RKO (cell line): ENCODE measurements at regions not wholly inside any gene's neighbourhood (a gene's known extent, or its start where the extent isn't known, plus 50 kb on each side); places are given as distances from the start of the nearest gene placed in this dataset.
"Not testable (repeated sequence)": the region's sequence is repeated elsewhere in the genome, so short reads cannot be mapped to it uniquely, and the experiment has no call there.

Experiments used
- DNase-seq: peaks from one replicate; pipeline ENCODE4 v3.0.0-alpha.2; 2016; ENCODE audit warnings: low spot score

DNA sequence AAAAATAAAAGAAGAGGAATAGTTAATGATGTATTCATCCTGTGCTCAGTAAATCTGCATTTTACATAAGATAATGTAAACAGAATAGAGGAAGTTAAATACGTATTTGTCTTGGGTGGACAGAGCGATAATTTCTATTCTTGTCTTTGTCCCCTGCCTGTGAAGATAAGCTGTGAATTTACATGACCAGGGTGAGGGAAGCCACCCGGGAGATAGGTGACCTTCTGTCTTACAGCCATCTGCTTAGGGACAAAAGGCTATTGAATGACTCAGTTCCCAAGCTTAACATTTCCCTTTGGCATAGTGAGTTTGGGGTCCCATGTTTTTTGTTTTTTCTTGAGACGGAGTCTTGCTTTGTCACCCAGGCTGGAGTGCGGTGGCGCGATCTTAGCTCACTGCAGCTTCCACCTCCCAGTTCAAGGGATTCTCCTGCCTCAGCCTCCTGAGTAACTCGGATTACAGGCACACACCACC, 88.7 kb upstream of the KCTD7 start:
- no peak for DNase-seq

DNA sequence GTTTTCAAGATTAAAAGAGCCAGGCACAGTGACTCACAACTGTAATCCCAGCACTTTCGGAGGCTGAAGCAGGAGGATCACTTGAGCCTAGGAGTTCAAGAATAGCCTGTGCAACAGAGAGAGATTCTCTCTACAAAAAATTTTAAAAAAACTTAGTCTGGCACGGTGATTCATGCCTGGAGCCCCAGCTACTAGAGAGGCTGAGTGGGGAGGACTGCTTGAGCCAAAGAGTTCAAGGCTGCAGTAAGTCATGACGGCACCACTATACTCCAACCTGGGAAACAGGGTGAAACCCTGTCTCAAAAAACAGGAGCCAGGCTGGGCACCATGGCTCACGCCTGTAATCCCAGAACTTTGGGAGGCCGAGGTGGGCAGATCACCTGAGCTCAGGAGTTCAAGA, 86.6 kb upstream of the KCTD7 start:
- DNase-seq, result no peak

DNA sequence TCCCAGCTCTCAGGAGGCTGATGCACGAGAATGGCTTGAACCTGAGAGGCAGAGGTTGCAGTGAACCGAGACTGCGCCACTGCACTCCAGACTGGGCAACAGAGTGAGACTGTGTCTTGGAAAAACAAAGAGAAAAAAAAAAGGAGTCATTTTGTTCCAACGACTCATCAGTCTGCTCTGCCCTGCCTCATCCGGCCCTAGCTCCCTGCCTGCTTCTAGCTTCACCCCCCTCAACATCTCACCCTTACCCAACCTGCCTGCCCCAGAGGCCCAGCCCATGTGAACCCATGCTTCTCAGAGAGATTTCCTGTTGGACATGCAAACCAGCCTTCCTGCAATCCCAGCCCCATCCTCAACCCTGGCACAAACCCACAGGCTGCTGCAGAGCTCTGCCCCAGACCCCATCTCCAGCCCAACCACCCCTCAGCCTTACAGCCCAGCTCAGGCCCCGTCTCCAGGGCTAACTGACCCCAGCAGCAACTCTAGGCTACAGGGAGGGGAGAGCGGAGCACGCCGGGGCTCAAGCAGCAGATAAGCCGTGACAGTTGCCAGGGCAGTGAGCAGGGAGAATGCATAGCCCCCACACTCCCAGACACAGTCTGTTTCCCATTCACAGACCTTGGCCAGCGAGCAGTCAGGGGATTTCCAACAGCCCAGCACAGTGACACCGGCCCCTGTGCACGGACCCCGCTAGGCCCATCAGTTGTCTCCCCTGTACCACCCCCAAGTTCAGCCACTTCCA, 86.0 kb upstream of the KCTD7 start:
- peak; percentile 31 for DNase-seq

DNA sequence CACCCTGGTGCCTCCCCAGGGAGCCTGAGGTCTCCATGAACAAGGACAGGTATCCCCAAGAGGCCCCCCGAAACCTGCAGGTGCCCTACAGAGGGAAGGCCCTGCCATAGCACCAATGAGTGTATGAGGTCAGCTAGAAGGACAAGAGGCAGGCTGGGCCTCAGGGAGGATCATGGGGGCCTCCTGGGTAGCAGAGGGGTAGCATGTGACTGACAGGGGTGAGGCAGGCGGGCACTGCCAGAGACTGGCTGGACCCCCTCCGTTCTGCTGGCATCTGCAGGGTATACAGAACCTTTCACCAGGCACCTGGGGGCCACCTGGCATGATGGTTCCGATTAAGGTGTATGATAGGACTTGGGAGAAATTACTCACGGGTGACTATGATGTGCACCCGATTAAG, 79.2 kb upstream of the KCTD7 start:
- no peak for DNase-seq

DNA sequence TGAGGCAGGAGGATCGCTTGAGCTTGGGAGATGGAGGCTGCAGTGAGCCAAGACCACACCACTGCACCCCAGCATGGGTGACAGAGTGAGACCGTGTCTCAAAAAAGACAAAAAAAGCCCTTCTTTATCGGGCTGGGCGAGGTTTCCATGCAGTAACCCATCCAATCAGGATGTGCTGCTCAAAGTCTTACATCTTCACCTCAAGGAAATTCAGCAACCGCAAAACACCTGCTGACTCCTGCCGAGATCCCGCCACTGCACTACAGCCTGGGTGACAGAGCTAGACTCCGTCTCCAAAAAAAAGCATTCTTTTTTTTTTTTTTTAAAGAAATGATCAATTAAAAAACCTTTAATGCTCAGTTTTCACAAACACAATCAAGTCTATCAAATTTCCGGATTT, 75.7 kb upstream of the KCTD7 start:
- no peak for DNase-seq

DNA sequence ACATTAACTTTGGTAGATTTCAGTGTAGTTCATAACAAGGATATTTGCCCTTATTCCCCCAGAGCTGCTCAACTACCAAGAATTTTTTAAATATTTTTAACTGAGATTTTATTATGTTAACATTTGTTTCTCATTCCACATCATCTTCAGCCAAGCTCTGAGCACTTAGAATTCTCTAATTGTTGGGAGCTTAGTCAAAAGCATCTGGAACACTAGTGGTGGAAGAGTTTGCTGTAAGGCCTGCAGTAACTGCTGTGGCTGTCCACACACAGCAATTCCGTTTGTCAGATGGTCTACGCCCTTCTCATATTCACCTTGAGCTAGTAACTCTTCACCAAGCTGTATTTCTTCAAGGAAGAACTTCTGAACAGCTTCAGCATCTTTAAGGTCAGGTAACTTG, 75.0 kb upstream of the KCTD7 start:
- DNase-seq, result not testable (repeated sequence)

DNA sequence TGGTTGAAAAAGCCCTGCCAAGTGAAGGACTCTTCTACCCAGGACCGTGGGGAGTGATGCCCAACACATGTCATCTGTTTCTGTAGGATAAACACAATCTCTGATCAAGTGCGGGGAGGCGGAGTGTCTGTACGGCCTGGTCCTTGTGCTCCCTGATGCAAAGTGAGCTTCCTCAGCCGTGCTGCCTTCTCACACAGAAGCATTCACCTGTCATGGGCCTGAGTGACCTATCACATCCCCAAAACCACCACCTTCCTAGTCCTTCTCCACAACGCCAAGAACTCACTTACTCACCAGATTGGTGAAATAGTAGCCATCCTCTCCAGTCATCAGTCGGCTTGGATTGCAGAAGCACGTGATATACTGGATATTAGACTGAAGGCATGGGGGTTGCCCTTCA, 74.4 kb upstream of the KCTD7 start:
- not testable (repeated sequence) for DNase-seq

DNA sequence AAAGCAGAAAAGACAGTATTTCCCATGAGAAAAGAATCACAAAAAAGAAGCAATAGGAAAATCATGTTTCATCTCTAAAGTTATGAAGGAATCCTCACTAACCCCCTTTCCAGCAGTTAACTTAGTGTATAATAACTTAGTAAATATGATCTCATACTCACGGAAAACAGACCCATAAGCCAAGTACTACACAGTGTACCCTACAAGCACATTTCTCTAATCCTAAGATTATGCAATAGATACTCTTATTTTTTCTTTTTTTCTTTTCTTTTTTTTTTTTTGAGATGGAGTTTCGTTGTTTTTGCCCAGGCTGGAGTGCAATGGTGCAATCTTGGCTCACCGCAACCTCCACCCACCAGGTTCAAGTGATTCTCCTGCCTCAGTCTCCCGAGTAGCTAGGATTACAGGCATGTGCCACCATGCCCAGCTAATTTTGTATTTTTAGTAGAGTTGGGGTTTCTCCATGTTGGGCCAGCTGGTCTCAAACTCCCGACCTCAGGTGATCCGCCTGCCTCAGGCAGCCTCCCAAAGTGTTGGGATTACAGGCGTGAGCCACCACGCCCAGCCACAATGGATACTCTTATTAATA, 73.7 kb upstream of the KCTD7 start:
- not testable (repeated sequence) for DNase-seq

DNA sequence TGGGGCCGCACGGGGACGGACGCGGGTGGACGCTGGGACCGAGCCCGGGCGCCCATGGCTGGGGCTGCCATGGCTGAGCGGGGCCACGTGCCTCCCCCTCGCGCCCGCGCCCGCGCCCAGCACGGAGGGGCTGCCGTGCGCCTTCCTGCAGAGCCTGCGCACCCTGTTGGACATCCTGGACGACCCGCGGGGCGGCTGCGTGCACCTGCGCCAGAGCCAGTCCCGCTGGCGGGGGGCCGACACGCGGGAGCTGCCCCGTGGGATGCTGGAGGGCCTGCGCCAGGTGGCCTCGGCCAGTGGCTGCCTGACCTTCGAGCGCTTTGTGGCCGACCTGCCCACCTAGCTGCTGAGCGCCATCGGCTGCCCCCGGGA, 72.5 kb upstream of the KCTD7 start:
- DNase-seq, result no peak

DNA sequence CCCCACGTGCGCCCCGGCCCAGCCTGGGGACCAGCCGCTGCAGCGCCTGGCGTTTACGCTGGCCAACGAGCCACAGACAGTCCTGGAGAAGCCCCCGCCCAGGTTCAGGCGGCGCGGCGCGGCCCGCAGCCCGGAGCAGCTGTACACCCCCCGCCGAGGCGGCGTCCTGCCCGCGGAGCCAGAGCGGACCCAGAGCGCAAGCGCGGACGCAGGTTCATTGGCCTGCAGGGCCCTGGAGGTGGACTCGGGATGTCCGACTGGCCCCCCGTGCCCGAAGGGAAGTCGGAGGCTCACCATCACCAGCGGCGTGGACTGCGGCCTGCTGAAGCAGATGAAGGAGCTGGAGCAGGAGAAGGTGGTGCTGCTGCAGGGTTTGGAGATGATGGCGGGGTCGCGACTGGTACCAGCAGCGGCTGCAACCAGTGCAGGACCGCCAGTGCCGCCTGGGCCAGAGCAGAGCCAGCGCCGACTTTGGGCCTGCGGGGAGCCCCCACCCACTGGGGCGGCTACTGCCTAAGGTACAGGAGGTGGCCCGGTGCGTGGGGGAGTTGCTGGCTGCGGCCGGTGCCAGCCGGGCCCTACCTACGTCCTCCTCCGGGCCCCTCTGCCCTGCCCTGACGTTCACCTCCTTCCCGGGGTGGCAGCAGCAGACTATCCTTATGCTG, 72.0 kb upstream of the KCTD7 start:
- no peak for DNase-seq

DNA sequence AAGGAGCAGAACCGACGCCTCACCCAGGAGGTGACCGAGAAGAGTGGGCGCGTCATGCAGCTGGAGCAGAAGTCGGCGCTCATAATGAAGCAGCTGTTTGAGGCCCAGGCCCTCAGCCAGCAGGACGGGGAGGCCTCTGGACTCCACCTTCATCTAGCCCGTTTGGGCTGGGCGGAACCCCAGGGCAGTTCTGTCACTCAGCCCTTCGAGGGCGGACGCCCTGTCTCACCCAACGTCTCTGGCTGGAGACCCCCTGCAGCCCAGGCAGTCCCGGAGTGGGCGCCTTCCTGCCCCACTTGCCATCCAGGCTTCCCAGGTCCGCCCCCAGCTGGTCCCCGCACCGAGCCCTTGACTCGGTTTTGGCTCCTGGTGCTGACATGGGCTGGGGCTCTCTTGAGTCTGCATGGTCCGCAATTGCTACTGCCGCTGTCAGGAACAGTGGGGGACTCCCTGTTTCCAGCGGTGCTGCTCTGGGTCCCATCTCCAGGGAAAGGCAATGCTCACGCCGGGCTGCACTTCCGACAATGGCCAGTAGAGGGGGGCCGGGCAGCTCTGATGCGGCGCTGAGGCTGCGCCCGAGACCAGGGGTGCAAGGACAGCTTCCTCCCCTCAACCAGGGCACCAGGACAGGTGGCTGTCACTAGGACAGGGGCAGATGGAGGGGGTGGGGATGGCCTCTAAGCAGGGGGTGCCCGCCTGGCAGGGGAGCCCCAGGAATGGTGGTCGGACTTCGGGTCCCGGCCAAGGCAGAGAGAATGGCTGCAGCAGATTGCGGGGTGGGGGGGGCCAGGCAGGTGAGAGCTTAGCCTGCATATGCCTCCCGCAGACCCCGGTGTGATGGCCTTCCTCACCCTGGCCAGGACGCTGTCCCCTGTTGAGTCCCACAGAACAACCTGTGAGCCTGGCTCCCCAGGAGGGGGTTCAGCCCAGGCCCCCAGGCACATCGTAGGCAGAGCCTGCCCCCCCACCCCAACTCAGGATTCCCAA, 71.2 kb upstream of the KCTD7 start:
- peak; percentile 16 for DNase-seq

DNA sequence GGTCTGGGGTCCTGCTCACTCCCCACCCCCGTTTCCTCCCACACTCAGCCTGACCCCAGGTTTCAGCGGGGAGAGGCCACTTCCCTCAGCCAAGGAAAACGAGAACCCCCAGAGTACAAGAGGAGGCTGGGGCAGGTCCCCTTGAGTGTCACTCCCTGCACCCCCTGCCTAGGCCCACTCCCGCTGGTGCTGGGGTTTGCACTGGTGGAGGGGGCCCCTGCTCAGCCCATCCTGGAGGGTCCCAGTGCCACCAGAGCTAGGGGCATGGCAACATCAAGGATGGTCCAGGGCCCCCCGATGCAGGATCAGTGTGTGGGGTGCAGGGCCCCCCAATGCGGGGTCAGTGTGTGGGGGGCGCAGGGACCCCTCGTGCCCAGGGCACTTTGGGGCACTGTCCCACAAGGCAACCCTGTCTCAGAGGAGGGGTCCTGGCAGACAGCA, 70.5 kb upstream of the KCTD7 start:
- DNase-seq, result no peak

DNA sequence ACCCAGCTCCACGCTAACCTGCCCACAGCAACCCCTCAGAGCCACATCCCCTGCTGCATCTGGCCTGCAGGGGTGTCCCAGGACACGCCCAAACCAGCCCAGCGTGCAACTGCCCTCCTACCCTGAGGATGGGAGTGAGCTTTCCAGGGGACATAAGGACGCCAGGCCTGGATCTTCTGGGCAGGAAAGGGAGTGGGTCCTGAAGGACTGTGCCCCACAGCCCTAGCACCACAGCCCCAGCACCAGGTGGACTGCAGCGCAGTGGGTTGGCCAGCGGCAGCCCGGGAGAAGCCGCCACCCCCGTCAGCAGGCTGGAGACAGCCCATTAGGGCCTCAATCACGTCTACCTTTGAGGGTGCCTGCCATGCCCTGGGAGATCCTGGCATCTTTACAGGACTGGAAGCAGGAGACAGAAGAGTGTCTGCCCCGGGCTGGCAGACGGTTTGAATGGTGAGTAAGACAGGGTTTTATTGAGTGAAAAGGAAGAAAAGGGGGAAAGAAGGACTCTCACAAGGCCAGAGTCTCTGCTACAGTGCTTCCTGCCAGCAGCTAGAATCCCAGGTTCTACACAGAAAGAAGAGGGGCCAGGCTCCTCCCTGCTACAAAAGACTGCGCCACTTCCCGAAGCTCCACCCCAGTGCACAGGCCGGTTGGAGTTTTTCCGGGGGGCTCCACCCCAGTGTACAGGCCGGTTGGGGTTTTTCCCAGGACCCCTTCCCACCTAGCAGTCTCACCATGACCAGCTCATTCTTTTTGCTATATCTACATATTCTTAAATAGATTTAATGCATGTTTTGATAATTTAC, 69.8 kb upstream of the KCTD7 start:
- no peak for DNase-seq

DNA sequence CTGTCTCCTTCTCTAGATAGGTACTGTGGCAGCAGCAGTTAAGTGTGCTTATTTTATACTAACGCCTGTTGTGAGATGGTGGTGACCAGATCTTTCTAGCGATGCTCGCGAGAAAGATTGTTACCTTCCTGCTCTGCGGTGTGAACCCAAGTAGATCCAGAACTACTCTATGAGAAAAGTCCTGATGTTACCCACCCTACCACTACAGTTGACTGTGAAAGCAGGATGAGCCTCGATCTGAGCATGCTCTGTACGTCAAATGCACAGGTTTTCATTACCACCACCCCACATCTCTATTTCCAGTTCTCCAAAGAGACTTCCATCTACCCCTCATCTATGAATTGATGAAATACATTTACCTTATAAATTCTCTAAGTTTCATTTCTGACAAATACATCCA, 64.6 kb upstream of the KCTD7 start:
- no peak for DNase-seq

DNA sequence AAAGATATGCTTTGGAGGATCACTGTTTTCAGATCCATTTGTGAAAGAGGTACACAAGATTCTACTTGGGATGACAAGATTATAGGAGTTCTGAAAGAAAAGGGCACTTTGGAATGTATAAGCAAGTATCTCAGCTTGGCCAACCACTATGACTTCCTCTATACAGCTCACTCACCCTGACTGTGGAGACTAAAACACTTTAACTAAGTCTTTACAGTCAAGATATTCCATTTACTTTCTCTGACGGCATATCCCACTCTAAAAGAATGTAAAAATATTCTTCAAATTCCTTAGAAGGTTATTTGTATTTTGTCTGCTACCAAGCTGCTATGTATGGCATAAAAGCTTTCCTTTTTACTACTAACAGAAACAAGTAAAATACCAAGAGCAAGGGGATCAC, 58.5 kb upstream of the KCTD7 start:
- DNase-seq, result not testable (repeated sequence)

DNA sequence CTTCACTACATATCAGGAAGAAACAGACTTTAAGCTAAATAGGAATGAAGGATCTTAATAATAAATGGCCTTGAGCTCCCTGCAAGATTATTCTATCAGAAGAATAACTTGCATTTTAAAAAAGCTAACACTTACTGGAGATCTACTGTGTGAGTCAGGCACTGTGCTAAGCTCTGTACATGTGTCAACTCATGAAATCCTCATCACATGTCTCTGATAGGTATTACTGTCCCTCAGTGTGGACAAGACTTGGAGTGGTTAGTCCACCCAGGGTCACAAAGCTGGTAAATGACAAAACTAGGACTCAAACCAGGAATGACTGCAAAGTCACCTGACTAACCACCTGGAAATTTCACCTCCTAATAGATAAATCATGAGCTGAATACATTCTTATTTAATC, 57.1 kb upstream of the KCTD7 start:
- DNase-seq, result no peak

DNA sequence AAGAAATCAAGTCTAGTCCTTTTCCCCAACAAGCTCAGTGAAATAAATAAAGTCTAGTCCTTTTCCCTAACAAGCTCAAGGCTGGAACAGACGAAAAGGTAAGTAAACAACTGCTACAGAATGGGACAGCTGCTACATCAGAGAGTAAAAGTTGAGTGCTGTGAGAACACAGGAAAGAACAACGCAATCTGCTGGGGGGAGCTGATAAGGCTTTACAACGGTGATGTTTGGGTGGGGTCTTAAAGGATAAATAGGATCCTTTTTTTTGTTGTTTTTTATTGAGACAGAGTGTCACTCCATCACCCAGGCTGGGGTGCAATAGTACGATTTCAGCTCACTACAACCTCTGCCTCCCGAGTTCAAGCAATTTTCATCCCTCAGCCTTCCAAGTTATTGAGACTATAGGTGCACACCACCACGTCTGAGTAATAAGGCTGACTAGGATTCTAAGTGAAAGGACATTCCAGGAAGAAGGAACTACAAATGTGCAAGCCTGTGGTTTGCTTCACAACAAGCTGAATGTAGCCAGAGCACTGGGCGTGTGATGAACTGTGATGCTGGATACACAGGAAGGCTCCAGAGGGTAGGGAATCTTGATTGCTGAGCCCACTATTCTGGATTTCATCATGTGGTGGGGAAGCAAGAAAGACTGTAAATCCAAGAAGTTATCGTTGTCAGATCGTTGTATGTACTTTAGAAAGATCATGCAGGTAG, 54.7 kb upstream of the KCTD7 start:
- not testable (repeated sequence) for DNase-seq

DNA sequence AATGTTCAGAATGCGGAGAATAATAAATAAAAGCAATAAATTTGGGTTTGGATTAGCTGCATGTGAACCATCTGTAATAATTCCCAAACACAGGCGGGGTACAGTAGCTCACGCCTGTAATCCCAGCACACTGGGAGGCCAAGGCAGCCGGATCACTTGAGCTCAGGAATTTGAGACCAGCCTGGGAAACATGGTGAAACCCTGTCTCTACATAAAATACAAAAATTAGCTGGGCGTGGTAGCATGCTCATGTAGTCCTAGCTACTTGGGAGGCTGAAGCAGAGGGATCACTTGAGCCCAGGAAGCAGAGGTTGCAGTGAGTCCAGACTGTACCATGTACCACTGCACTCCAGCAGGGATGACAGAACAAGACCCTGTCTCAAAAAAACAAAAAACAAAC, 53.9 kb upstream of the KCTD7 start:
- DNase-seq, result not testable (repeated sequence)

DNA sequence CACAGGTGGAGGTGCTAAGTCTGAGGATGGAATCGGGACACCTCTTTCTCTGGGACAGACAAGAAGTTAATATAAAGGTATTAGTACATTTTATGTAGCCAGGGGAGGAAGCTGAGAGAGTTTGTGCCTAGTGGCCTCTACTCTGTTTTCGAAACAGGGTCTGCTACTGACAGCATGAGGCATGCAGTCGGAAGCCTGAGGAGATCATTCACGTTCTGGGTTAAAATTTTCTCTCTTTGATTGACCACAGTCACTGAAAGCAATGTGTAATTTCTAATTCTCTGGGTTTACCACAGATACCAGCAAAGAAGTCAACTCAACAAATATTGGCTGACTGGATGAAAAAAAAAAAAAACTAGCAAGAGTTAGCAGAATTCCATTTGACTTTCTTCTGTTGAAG, 53.3 kb upstream of the KCTD7 start:
- no peak for DNase-seq

DNA sequence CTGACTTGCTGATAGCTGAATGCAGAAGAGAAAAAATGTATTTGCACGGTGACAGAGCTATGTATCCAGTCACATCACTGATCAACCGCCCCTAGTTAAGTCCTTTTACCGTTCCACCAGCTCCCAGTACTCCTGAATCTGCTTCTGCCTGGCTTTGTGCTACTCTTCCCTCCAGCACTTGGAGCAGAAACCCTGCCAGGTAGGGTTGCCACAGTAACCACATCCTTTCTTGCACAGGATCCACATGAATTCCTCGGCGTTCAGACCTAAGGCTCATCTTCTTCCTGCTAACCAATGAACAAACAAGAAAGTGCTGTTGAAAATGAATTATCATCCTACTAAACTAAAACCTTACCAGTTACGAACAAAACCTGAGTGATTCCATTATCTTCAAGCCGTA, 52.0 kb upstream of the KCTD7 start:
- DNase-seq, result no peak
